ENCODE measurements at regions not wholly inside any gene's neighbourhood (a gene's known extent, or its start where the extent isn't known, plus 50 kb on each side); places are given as distances from the start of the nearest gene placed in this dataset.

DNA sequence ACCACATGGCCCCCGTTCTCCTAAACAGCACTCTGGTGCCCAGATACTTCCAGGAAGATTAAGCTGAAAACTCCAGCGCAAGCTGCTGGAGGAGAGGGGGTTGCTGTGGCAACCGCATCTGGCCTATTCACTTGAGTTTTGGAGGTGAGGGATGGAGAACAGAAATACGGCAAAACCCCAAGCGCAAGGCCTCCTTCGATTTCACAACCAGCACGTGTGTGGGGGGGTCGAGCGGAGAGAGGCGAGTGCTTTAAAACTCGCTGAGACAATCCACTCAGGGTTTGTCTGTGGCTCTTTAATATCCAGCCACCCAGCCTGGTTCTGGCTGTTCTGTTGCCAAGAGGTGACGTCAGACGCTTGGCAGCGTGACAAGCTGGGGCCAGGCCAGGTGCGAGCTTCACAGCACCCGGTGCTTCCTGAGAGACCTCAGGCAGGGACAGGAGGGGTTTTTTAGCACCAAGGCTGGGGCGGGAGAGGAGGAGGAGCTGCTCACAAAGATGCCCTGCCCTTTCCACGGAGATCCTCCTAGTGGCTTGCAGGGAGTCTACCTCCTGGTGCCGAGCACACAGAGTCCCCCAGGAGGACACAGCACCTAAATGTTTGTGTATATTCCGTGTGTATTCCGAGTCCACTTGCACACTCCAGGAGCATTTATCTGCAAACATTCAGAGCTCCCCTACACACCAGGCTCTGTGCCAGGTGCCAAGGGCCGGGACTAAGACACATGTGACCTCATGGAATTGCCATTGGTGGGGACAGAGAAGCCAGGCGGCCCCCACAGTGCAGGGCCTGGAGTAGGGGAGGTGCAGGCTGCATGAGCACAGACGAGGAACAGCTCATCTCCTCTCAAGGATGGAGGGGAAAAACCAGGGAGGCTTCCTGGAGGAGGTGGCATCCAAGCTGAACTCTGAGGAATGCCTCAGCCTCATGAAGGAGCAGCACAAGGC lies 194.6 kb downstream of the OLFM1 start:
- TF ChIP-seq, protein P1, sequence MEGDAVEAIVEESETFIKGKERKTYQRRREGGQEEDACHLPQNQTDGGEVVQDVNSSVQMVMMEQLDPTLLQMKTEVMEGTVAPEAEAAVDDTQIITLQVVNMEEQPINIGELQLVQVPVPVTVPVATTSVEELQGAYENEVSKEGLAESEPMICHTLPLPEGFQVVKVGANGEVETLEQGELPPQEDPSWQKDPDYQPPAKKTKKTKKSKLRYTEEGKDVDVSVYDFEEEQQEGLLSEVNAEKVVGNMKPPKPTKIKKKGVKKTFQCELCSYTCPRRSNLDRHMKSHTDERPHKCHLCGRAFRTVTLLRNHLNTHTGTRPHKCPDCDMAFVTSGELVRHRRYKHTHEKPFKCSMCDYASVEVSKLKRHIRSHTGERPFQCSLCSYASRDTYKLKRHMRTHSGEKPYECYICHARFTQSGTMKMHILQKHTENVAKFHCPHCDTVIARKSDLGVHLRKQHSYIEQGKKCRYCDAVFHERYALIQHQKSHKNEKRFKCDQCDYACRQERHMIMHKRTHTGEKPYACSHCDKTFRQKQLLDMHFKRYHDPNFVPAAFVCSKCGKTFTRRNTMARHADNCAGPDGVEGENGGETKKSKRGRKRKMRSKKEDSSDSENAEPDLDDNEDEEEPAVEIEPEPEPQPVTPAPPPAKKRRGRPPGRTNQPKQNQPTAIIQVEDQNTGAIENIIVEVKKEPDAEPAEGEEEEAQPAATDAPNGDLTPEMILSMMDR (conservative IDR thresholded peaks at IDR 0.05; ENCODE audit: low read length), result no peak
- no peak for TF ChIP-seq EZH2phosphoT487 (IDR thresholded peaks at IDR 0.05; ENCODE audit: borderline replicate concordance)

Data from Loucy (cell line).